Brain microvascular endothelial cell (primary cell): ENCODE measurements at regions not wholly inside any gene's neighbourhood (a gene's known extent, or its start where the extent isn't known, plus 50 kb on each side); places are given as distances from the start of the nearest gene placed in this dataset.

Source experiments
- DNase-seq: peaks from one replicate; pipeline ENCODE4 v3.0.0-alpha.2; 2020
- H3K27ac ChIP-seq: fragments of 250-450 bp; sonication (Bioruptor Pico); 2 replicates; pipeline ENCODE4 v1.5.1; 2020; ENCODE audit warnings: mild to moderate bottlenecking, moderate library complexity
- H3K27me3 ChIP-seq: fragments of 250-450 bp; sonication (Bioruptor Pico); replicated peaks from 2 replicates; pipeline ENCODE4 v1.5.1; 2020; ENCODE audit warnings: mild to moderate bottlenecking
- H3K36me3 ChIP-seq: fragments of 250-450 bp; sonication (Bioruptor Pico); replicated peaks from 2 replicates; pipeline ENCODE4 v1.5.1; 2020; ENCODE audit warnings: mild to moderate bottlenecking
- H3K4me3 ChIP-seq: 2 replicates; pipeline ENCODE4 v1.5.1; 2011; ENCODE audit warnings: low read depth, mild to moderate bottlenecking, control low read depth, low read length, moderate library complexity
- in situ Hi-C: cut with HindIII; loops from 2 replicates; pipeline ENCODE4 v1.10.0; 2017; ENCODE audit warnings: low sequenced_read_pairs, low pct_ligation_motif_present
- TF ChIP-seq, protein P1 (sequence below): IDR thresholded peaks from 2 replicates; pipeline ENCODE4 v1.5.1; 2011; ENCODE audit warnings: low read depth, mild to moderate bottlenecking, moderate library complexity, low read length, control low read depth, inconsistent platforms; ENCODE audit errors: missing control alignments

DNA sequence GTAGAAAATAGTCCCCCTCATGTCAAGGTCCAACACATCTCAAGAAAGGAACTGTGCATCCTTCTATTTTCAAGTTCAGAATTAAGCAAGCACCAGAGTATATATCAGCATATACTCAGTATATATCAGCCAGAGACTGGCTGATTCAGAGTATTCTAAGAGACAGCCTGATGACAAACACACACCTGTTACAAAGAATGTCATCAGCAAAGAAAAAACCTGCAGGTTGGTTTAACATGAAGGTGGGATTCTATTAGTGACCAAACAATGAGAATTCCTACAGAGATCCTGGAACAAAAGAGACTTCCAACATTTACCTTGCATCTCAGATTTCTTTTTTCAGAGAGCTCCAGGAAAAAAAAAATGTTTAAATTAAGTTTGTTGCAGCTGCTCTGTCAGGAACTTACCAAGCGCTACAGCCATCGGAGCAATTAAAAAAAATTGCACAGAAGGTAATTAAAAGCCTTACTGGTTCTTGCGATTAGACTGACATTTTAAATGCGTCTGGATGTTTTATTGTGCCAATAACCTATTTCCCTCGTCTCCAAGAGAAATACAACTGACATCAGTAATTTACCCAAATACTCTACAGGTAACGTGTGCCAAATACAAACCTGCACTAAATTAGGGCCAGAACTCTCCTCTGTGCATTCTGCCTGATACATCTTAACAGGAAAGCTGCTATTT is 218.1 kb downstream of the HNMT start:
- Histone ChIP-seq H3K36me3 (no peaks in the 10 kb centered on the region), H3K27ac (no peak overlapping the region), H3K27me3 (no peaks in the 10 kb centered on the region), H3K4me3 (no peak overlapping the region)
- no peak for DNase-seq
- in situ Hi-C loops: no loop called here
- TF ChIP-seq, protein P1, sequence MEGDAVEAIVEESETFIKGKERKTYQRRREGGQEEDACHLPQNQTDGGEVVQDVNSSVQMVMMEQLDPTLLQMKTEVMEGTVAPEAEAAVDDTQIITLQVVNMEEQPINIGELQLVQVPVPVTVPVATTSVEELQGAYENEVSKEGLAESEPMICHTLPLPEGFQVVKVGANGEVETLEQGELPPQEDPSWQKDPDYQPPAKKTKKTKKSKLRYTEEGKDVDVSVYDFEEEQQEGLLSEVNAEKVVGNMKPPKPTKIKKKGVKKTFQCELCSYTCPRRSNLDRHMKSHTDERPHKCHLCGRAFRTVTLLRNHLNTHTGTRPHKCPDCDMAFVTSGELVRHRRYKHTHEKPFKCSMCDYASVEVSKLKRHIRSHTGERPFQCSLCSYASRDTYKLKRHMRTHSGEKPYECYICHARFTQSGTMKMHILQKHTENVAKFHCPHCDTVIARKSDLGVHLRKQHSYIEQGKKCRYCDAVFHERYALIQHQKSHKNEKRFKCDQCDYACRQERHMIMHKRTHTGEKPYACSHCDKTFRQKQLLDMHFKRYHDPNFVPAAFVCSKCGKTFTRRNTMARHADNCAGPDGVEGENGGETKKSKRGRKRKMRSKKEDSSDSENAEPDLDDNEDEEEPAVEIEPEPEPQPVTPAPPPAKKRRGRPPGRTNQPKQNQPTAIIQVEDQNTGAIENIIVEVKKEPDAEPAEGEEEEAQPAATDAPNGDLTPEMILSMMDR: no peak

DNA sequence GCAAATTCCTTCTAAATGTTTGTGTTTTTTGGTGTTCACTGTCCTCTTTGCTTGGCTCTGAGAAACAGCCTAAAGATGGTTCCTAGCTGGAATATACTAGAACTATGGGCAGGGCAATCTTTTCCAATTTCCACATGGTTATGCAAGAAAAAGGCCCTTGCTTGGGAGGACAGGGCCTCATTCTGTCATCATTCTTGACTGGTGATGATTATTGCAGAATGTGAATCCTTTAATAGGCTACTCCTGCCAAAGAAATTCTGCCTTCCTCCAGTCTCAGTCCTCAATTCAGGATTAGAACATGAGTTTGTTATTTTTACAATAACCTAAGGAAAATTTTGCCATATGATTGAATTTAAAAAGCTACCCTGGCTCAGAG is 218.7 kb downstream of the HNMT start:
- in situ Hi-C loops: no loop called here
- Histone ChIP-seq H3K27ac (no peak overlapping the region), H3K27me3 (no peaks in the 10 kb centered on the region), H3K36me3 (no peaks in the 10 kb centered on the region), H3K4me3 (no peak overlapping the region)
- DNase-seq: no peak
- TF ChIP-seq, protein P1: no peak

DNA sequence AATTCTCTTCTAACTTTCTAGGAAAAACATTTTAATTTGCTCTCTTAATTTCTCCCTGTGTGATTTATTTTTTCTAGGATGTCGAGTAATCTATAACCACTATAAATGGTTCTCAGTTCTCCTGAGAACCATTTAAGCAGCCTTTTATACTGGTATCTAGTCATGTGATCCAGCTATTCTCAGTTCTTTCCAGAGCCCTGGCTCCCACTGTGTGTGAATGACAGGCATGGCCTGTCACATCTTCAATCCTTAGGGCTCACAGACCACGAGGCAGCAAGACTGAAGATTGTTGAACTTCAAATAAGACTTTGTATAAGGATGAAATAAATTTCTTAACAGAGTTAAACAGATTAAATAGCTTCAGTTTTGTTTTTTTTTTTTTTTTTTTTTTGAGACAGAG is 219.4 kb downstream of the HNMT start:
- Histone ChIP-seq H3K27me3 (no peaks in the 10 kb centered on the region), H3K36me3 (no peaks in the 10 kb centered on the region), H3K4me3 (no peak overlapping the region), H3K27ac (no peak overlapping the region)
- in situ Hi-C loops: no loop called here
- TF ChIP-seq, protein P1: no peak
- DNase-seq: no peak

DNA sequence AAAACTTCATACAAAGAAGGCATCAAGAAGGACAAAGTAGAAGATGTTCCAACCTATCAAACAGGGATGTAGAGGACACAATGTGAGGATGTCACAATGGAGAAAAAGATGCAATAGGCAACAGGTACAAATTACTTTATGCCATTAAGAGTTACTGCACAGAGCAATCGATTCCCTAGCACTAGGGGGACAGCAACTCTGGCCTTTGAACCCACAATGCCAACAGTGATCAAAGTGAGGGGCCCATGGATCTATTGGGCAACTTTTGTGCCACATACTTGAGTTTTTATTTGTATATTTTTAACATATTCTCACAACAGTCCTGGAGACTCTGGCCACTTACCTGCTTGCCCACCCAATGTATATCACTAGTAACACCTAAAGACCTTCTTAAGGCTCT is 220.2 kb downstream of the HNMT start:
- Histone ChIP-seq H3K27me3 (no peaks in the 10 kb centered on the region), H3K36me3 (no peaks in the 10 kb centered on the region), H3K4me3 (no peak overlapping the region), H3K27ac (no peak overlapping the region)
- DNase-seq: no peak
- TF ChIP-seq, protein P1: no peak
- in situ Hi-C loops: no loop called here

DNA sequence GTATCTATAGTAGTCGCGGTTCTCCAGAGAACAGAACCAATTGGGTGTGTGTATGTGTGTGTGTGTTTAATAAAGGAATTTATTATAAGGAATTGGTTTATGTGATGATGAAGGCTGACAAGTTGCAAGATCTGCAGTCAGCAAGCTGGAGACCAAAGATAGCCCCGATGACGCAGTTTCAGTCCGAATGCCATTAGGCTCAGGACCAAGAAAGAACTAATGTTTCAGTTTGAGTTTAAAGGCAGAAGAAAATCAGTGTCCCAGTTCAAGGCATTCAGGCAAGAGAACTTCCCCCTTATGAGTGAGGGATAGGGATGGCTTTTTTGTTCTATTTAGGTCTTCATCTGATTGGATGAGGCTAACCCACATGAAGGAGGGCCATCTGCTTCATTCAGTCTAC is 221.6 kb downstream of the HNMT start:
- TF ChIP-seq, protein P1: no peak
- in situ Hi-C loops: no loop called here
- no peak for DNase-seq
- no peaks in the 10 kb centered on the region for H3K27me3 ChIP-seq
- no peaks in the 10 kb centered on the region for H3K36me3 ChIP-seq
- no peak overlapping the region for H3K27ac ChIP-seq
- H3K4me3 ChIP-seq: no peak overlapping the region

DNA sequence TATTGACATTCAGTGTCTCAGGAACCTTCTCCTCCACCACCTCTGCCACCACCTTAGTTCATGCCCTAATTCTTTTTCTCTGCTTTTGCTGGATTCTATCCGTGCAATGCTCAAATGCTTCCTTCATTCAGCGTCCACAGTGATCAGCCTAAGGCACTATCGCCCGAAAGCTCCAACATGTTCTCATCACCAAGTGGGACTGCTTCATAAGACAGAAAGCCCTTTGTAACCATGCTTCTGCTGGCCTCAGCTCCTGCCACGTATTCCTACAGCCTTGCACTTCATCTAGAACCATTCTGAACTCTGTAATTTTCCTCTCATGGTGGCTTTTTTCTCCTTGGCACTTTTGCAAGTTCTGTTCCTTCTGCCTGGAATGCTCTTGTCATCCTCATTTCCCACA is 222.9 kb downstream of the HNMT start:
- no peak for DNase-seq
- no peak overlapping the region for H3K4me3 ChIP-seq
- no peaks in the 10 kb centered on the region for H3K36me3 ChIP-seq
- H3K27ac ChIP-seq: no peak overlapping the region
- no peaks in the 10 kb centered on the region for H3K27me3 ChIP-seq
- in situ Hi-C loops: no loop called here
- TF ChIP-seq, protein P1: no peak
